Thyroid gland (tissue), 4 donors: ENCODE measurements at regions not wholly inside any gene's neighbourhood (a gene's known extent, or its start where the extent isn't known, plus 50 kb on each side); places are given as distances from the start of the nearest gene placed in this dataset.
"Not testable (repeated sequence)": the region's sequence is repeated elsewhere in the genome, so short reads cannot be mapped to it uniquely, and the experiment has no call there.

Experiments used
- DNase-seq, 2 donors: peaks; one replicate each; pipeline ENCODE4 v3.0.0-alpha.2; 2019
- H3K27ac ChIP-seq, 3 donors: fragments of 200-600 bp; sonication (generic); 1 replicate in 2 of 3; 2 replicates in 1 of 3; pipeline ENCODE4 v1.5.1; 2016 to 2019; ENCODE audit warnings: mild to moderate bottlenecking in 1 of 3, moderate library complexity in 1 of 3
- H3K27me3 ChIP-seq: fragments of 200-600 bp; sonication (generic); one replicate; pipeline ENCODE4 v1.5.1; 2019
- H3K36me3 ChIP-seq, 2 donors: fragments of 200-600 bp; sonication (generic); one replicate each; pipeline ENCODE4 v1.5.1; 2016 to 2019
- H3K4me1 ChIP-seq, 2 donors: fragments of 200-600 bp; sonication (generic); one replicate each; pipeline ENCODE4 v1.5.1; 2017 to 2019
- H3K4me3 ChIP-seq, 3 donors: fragments of 200-600 bp; sonication (generic); replicated peaks in 1 of 3; 1 replicate in 2 of 3; 2 replicates in 1 of 3; pipeline ENCODE4 v1.5.1; 2016; ENCODE audit warnings: mild to moderate bottlenecking in 1 of 3
- H3K9me3 ChIP-seq: fragments of 200-600 bp; sonication (generic); one replicate; pipeline ENCODE4 v1.5.1; 2017
- CTCF ChIP-seq, 6 experiments: fragments of 200-600 bp in 3 of 6; fragments of 450-650 bp in 3 of 6; sonication (generic) in 3 of 6; IDR thresholded peaks; one replicate each; pipeline ENCODE4 v1.5.1; 2016 to 2019; ENCODE audit warnings: antibody characterized with exemption in 6 of 6, mild to moderate bottlenecking in 2 of 6, inconsistent platforms in 1 of 6, moderate library complexity in 1 of 6
- POLR2A ChIP-seq, 2 donors: fragments of 450-650 bp; IDR thresholded peaks; one replicate each; pipeline ENCODE4 v1.6.1; 2017; ENCODE audit warnings: antibody characterized with exemption in 2 of 2, mild to moderate bottlenecking in 2 of 2, moderate library complexity in 1 of 2
- WGBS, 2 donors: methylation state at CpG; one replicate each; pipeline ENCODE4 v1.1.5; 2017; 5-methylcytosine and 5-hydroxymethylcytosine counted together
- intact Hi-C: fragments of 100-400 bp; cut with DNase I; formaldehyde crosslinking; loops from one replicate; pipeline ENCODE4 v1.15.1; 2023

GRCh38 chrX:112510629-112511028, 169.1 kb downstream of the LHFPL1 start:
- Histone ChIP-seq H3K4me3 (no peak overlapping the region), H3K9me3 (no peaks in the 10 kb centered on the region), H3K36me3 (no peaks in the 10 kb centered on the region), H3K27ac (no peak overlapping the region), H3K27me3 (no peaks in the 10 kb centered on the region), H3K4me1 (no peaks in the 10 kb centered on the region)
- 79 to 93% methylated on average over 3 of the region's 3 CpGs for WGBS, 2 donors
- DNase-seq = no peak
- TF ChIP-seq CTCF (IDR thresholded peaks at IDR 0.05) (no peak), POLR2A (IDR thresholded peaks at IDR 0.05) (no peak)
- intact Hi-C loops = no loop called here

- no peaks in the 10 kb centered on the region for H3K27me3 ChIP-seq
- no peaks in the 10 kb centered on the region for H3K9me3 ChIP-seq
- H3K36me3 ChIP-seq = no peaks in the 10 kb centered on the region
- WGBS, 2 donors = 92 to 100% methylated on average over 2 of the region's 2 CpGs
- DNase-seq = no peak
- H3K27ac ChIP-seq = no peak overlapping the region
- H3K4me3 ChIP-seq = no peak overlapping the region
- no peaks in the 10 kb centered on the region for H3K4me1 ChIP-seq
- intact Hi-C loops = no loop called here
- TF ChIP-seq POLR2A (IDR thresholded peaks at IDR 0.05) (no peak), CTCF (IDR thresholded peaks at IDR 0.05) (no peak)
These were observed 202.1 kb downstream of the LHFPL1 start for GRCh38 chrX:112477653-112478052.

- no peaks in the 10 kb centered on the region for H3K36me3 ChIP-seq
- H3K4me1 ChIP-seq = no peaks in the 10 kb centered on the region
- no peak for DNase-seq
- WGBS, 2 donors = 80 to 92% methylated on average over 1 to 2 of the region's 3 CpGs
- H3K27me3 ChIP-seq = no peaks in the 10 kb centered on the region
- H3K4me3 ChIP-seq = no peak overlapping the region
- TF ChIP-seq CTCF (IDR thresholded peaks at IDR 0.05) = no peak
- TF ChIP-seq POLR2A (IDR thresholded peaks at IDR 0.05) = no peak
- H3K9me3 ChIP-seq = no peaks in the 10 kb centered on the region
- intact Hi-C loops = no loop called here
- H3K27ac ChIP-seq = no peak overlapping the region
These were observed 206.1 kb downstream of the LHFPL1 start for GRCh38 chrX:112473654-112474053.

- H3K4me3 ChIP-seq = no peak overlapping the region
- no peak for DNase-seq
- WGBS, 2 donors = 74 to 82% methylated on average over 2 of the region's 2 CpGs
- H3K36me3 ChIP-seq = no peaks in the 10 kb centered on the region
- H3K27me3 ChIP-seq = no peaks in the 10 kb centered on the region
- TF ChIP-seq POLR2A (IDR thresholded peaks at IDR 0.05) = no peak
- no peak for TF ChIP-seq CTCF (IDR thresholded peaks at IDR 0.05)
- H3K4me1 ChIP-seq = no peaks in the 10 kb centered on the region
- no peaks in the 10 kb centered on the region for H3K9me3 ChIP-seq
- H3K27ac ChIP-seq = no peak overlapping the region
- intact Hi-C loops = no loop called here
These were observed 209.2 kb downstream of the LHFPL1 start for GRCh38 chrX:112470551-112470950.

- H3K27me3 ChIP-seq, H3K4me1 ChIP-seq, DNase-seq, H3K9me3 ChIP-seq, H3K27ac ChIP-seq, H3K4me3 ChIP-seq, H3K36me3 ChIP-seq, intact Hi-C loops: not testable (repeated sequence)
- 57% methylated on average over 4 of the region's 8 CpGs; no CpG with 5 or more reads in 1 of the 2 donors for WGBS, 2 donors
These were observed 217.7 kb downstream of the LHFPL1 start for GRCh38 chrX:112461949-112462450.

- no peak for DNase-seq
- H3K4me1 ChIP-seq = no peaks in the 10 kb centered on the region
- no peak for TF ChIP-seq POLR2A (IDR thresholded peaks at IDR 0.05)
- TF ChIP-seq CTCF (IDR thresholded peaks at IDR 0.05) = no peak
- H3K4me3 ChIP-seq = no peak overlapping the region
- intact Hi-C loops = no loop called here
- no peak overlapping the region for H3K27ac ChIP-seq
- no peaks in the 10 kb centered on the region for H3K9me3 ChIP-seq
- no peaks in the 10 kb centered on the region for H3K27me3 ChIP-seq
- no peaks in the 10 kb centered on the region for H3K36me3 ChIP-seq
These were observed 221.9 kb downstream of the LHFPL1 start for GRCh38 chrX:112457788-112458187.
